GM18909 (cell line): ENCODE measurements at regions not wholly inside any gene's neighbourhood (a gene's known extent, or its start where the extent isn't known, plus 50 kb on each side); places are given as distances from the start of the nearest gene placed in this dataset.

Experiments used
- ATAC-seq: cut with Tn5 transposase; IDR thresholded peaks from one replicate; pipeline ENCODE4 v1.9.1; 2021; ENCODE audit warnings: mild to moderate bottlenecking; ENCODE audit not compliant: unreplicated experiment, poor library complexity

DNA sequence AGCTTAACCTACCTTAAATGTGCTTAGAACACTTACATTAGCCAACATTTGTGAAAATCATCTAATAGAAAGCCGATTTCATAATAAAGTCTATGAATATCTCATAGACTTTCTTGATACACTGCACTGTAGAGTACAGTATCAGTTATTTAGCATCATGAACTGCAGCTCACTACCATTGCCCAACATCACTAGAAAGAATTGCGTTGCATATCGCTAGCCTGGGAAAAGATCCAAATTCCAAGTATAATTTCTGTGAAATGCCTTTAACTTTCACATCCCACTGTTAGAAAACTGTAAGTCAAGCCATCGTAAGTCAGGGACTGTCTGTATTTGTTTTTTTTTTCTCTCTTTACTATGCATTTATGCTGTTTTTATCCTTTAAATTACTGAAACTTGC lies 918.6 kb upstream of the PABPC4L start:
- ATAC-seq, result no peak

- no peak for ATAC-seq
Measured at GRCh38 chr4:135114079-135114478, 912.5 kb upstream of the PABPC4L start.

DNA sequence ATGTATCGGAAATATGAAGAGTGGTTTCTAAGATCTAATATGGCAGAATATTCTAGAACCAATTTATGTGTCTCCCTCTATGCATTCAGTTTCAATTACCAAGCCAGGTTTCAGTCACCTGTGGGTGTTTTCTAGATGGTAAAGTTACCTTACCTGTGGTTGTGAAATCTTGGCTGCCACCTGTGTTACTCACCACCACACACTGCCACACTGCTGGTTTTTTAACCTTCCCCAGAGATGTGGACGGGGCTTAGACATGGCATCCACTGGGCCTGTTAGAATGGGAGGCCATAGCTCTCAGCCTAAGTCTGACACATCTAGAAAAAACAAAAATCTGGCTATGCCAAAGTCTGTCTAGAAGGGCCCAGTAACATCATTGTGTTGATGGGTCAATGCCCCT lies 896.5 kb upstream of the PABPC4L start:
- no peak for ATAC-seq

GRCh38 chr4:135073389-135073788 lies 871.8 kb upstream of the PABPC4L start:
- ATAC-seq, result no peak

GRCh38 chr4:135072553-135072952 lies 871.0 kb upstream of the PABPC4L start:
- no peak for ATAC-seq

DNA sequence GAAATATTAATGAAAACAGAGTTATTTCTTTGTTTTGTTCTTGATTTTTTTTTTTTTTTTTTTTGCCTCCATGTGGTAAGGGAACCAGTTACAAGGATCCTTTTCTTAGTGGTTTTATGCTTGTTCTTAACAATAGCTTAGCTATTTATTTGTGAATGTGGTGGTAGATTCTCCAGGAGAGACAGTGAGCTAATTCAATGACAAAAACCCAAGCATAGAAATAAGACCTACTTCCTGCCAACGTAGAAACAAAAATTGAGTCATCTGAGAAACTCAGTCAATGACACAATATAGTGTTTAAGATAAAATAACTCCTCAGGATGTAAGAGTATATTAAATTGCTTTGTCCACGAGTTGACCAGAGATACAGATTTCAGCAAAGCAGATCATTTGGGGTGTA lies 863.8 kb upstream of the PABPC4L start:
- ATAC-seq, result no peak

- ATAC-seq, result no peak
Measured at GRCh38 chr4:135050086-135050717, 848.6 kb upstream of the PABPC4L start.

DNA sequence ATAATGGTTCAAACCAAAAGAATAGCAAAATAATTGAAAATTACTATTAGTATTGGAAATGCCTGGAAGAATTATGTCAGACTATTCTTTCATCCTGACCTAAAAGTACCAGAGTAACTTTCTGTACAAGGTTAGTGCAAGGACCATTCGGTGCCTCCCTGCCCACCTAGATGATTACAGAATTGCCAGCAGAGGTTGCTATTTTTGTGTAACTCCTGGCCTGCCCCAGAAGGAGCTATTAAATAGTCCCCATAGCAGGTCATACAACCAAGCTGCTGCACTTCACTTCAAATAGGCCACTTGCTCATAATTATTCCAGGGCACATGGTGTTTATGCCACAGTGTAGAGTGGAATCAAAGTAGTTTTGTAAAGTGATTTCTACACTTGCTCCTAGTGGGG lies 831.1 kb upstream of the PABPC4L start:
- no peak for ATAC-seq

DNA sequence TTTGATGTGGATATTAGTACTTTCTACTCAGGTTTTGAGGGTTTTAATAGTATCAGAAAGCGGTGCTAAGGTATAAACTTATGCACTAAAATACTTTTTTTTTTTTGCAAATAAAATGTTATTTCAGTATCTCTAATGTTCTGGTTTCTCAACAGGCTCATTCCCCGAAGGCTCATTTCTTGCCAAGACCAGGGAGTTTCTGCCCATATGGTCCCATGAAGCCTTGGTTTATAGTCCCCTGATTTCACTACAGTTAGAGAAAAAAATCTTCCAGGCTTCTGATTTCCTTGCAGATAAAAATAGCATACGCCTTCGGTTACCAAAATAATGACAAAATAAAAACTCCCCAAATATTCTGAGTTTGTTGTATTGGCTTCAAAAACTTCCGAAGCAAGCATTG lies 814.2 kb upstream of the PABPC4L start:
- no peak for ATAC-seq

GRCh38 chr4:135007400-135007799 lies 805.8 kb upstream of the PABPC4L start:
- ATAC-seq, result no peak

DNA sequence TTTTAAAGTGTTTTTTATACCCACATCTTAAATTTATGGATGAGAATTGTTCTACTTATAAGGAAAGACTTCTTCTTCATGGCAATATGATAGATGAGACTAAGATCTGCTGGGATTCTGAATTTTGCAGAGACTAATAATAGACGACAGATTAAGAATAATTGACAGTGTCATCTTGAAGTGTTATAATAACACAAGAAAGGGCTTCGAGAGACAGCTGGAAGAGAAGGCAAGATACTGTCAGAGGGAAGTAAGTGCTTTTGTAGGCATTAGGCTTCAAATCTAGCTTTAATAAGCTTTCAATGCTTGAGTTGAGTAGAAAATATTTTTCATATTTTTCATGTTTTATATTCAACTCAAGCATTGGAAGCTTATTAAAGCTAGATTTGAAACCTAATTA lies 797.6 kb upstream of the PABPC4L start:
- no peak for ATAC-seq

DNA sequence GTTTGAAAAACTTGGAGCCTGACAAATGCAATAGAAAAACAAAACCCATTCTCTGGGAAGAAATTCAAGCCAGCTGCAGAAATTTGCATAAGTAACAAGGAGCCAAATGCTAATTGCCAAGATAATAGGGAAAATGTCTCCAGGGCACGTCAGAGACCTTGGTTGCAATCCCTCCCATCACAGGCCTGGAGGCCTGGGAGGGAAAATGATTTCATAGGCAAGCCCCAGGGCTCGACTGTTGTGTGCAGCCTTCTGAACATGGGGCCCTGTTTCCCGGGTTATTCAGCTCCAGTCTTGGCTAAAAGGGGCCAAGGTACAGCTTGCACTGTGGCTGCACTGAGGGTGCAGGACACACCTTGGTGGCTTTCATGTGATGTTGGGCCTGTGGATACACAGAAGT lies 760.4 kb upstream of the PABPC4L start:
- no peak for ATAC-seq

- no peak for ATAC-seq
Measured at GRCh38 chr4:134958862-134959261, 757.3 kb upstream of the PABPC4L start.

GRCh38 chr4:134955059-134955458 lies 753.5 kb upstream of the PABPC4L start:
- ATAC-seq, result no peak

DNA sequence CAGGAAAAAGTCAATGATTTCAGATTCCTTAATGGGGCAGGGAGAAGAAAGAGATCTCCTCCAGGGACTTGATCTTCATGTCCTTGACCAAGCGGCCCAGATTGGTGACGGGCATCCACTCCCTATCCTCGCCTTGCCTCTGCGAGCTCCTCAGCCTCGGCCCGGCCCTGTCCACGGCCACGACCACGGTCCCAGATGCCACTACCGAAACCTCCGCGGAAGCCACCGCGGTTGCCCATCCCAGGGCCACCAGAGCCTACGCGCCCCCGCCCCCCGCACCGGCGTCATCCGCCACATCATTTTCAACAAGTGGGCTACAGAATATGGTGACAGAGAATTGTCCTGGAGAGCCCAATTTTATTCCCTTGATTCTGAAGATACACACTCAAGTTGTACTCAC lies 751.2 kb upstream of the PABPC4L start:
- ATAC-seq, result no peak

DNA sequence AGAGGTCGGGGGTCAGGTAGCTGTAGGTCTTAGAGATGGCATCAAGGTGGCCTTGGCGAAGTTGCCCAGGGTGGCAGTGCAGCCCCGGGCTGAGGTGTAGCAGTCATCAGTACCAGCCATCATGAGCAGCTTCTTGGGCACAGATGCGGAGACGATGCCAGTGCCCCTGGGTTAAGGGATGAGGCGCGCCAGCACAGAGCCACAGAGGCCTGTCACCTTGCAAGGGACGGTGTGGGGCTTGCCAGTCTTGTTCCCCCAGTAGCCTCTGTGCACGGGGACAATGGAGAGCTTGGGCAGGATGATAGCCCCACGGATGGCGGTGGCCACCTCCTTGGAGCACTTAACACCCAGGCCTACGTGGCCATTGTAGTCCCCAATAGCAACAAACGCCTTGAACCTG lies 750.7 kb upstream of the PABPC4L start:
- ATAC-seq, result no peak

GRCh38 chr4:134948110-134948642 lies 746.6 kb upstream of the PABPC4L start:
- no peak for ATAC-seq

GRCh38 chr4:134944115-134944514 lies 742.5 kb upstream of the PABPC4L start:
- no peak for ATAC-seq

DNA sequence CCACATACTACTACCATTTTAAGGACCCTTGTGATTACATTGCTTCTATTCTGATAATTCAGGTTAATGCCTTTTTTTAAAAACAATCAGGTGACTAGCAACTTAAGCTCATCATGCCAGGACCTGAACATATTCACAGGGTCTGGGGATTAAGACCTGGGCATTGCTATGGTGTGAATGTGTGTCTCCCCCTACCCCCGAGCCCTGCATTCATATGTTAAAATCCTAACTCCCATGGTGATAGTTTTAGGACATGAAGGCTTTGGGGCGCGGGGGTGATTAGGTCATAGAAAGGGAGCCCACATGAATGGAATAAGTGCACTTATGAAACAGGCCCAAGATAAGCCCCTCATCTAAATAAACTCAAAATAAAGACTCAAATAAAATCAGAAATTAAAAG lies 734.4 kb upstream of the PABPC4L start:
- no peak for ATAC-seq

DNA sequence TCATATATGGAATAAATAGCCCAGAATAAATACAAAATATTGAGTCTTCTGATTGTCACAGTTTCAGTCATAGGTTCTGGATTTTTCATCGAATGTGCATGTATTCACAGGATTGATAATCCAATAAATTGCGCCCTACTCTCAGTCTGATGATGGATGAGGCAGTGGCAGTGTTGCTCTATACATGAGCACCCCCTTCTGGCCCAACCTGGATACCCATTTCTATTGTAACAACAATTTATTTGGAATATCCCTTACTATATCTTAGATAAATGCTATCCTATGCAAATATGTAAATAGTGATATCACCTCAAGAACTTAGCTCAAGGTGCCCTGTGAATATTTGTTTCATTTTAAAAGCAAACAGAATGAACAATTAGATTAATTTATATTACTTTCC lies 733.7 kb upstream of the PABPC4L start:
- no peak for ATAC-seq

DNA sequence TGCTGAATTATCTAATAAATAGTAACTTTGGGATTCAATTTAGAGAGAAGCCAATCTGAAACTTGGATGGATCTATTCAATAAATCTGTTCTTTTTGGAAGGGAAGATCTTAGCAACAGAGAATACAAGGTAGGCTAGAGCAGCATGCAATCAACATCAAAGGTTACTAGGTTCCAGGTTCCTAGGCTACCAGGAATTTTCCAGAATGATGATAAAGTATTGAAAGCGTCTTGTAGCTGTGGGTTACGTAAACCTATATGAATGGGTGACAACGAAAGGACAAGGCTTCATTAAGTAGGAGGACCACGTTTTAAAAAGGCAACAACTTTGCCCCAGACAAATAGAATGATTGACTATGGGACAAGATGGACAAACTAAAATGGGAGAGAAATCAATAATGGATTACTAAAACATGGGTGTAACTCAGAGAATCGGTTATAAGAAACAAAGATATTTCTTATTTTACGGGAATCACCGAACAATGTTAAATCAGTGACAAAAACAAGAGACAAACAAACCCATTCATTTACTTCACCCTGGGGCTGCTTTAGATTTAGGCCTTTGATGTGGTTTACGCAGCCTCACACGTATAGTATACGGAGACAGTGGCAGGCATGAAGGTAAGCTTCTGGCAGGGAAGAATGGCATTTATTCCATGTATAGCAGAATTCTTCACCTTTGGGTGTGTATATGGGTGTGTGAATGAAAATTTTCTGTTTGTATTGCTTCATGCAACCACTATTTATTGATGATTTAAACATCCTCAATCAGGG lies 732.6 kb upstream of the PABPC4L start:
- ATAC-seq, result no peak

GRCh38 chr4:134915355-134915754 lies 713.8 kb upstream of the PABPC4L start:
- no peak for ATAC-seq
